HepG2 (cell line): ENCODE measurements at regions not wholly inside any gene's neighbourhood (a gene's known extent, or its start where the extent isn't known, plus 50 kb on each side); places are given as distances from the start of the nearest gene placed in this dataset.

Experiments used
- ATAC-seq: fragments of 200-7000 bp; cut with Tn5 transposase; 3 replicates; pipeline ENCODE4 v1.9.1; 2020; ENCODE audit warnings: mild to moderate bottlenecking, moderate library complexity
- BruUV-seq: library from RNA; stranded (reverse); fragments of 400-500 nt; replicated peaks from 2 replicates; lab custom pipeline; 2021; lab: Mats Ljungman, UMichigan
- CTCF ChIA-PET: fragments of 300-600 bp; formaldehyde crosslinking; extraction: SDS; loops from one replicate; lab custom pipeline; 2021; ENCODE audit warnings: low total read pairs, inconsistent platforms, low intra/inter-chr PET ratio; lab: Yijun Ruan, JAX
- POLR2A ChIA-PET: fragments of 350-600 bp; sonication (Branson Sonifier 250); formaldehyde crosslinking; loops from one replicate; lab custom pipeline; 2020; ENCODE audit warnings: antibody characterized with exemption, inconsistent platforms; lab: Yijun Ruan, JAX
- DNase-seq: peaks from one replicate; pipeline ENCODE4 v3.0.0-alpha.2; 2015; ENCODE audit warnings: low spot score
- FAIRE-seq: peaks from 3 replicates; lab custom pipeline; 2011; peaks lifted over from hg19 to GRCh38; lab: Jason Lieb, UNC
- H2AFZ ChIP-seq: one replicate; pipeline ENCODE4 v1.6.1; 2011; ENCODE audit warnings: low read length, inconsistent platforms
- H3K27ac ChIP-seq: fragments of 300-600 bp; 3 replicates; pipeline ENCODE4 v1.8.0; 2011; ENCODE audit warnings: mixed run types, mild to moderate bottlenecking, mixed read lengths, low read length, inconsistent platforms; ENCODE audit not compliant: insufficient read depth; ENCODE audit errors: extremely low read length
- H3K27me3 ChIP-seq, 2 experiments: fragments of 200-600 bp in 1 of 2; 2 replicates in 1 of 2; 3 replicates in 1 of 2; pipeline versions ENCODE4 v1.6.0 to v1.8.0; 2011; ENCODE audit warnings: low read length in 2 of 2, mild to moderate bottlenecking in 2 of 2, moderate library complexity in 2 of 2, inconsistent platforms in 1 of 2; ENCODE audit not compliant: insufficient read depth in 2 of 2, control insufficient read depth in 1 of 2
- H3K36me3 ChIP-seq, 2 experiments: fragments of 200-600 bp in 1 of 2; replicated peaks in 1 of 2; 2 replicates in 1 of 2; 3 replicates in 1 of 2; pipeline versions ENCODE4 v1.5.1 to v1.8.0; 2011; ENCODE audit warnings: low read length in 2 of 2, inconsistent platforms in 1 of 2; ENCODE audit not compliant: insufficient read depth in 2 of 2, control insufficient read depth in 1 of 2
- H3K4me1 ChIP-seq: 2 replicates; pipeline ENCODE4 v1.5.1; 2012; ENCODE audit warnings: low read length, inconsistent platforms; ENCODE audit not compliant: insufficient read depth
- H3K4me2 ChIP-seq: 2 replicates; pipeline ENCODE4 v1.6.0; 2011; ENCODE audit warnings: low read depth, low read length, inconsistent platforms
- H3K4me3 ChIP-seq, 3 experiments: fragments of 200-600 bp in 1 of 3; sonication (generic), shearing (Covaris generic) in 1 of 3; replicated peaks in 1 of 3; 2 replicates each; pipeline ENCODE4 v1.5.1; 2011 to 2016; ENCODE audit warnings: low read length in 3 of 3, inconsistent platforms in 2 of 3, low read depth in 2 of 3, mild to moderate bottlenecking in 2 of 3, control low read depth in 1 of 3, mixed read lengths in 1 of 3; ENCODE audit not compliant: insufficient read depth in 1 of 3
- H3K79me2 ChIP-seq: one replicate; pipeline ENCODE4 v1.6.1; 2011; ENCODE audit warnings: low read length, inconsistent platforms; ENCODE audit not compliant: insufficient read depth
- H3K9ac ChIP-seq: 2 replicates; pipeline ENCODE4 v1.6.0; 2011; ENCODE audit warnings: mild to moderate bottlenecking, low read depth, low read length, inconsistent platforms; ENCODE audit not compliant: insufficient read depth
- H3K9me3 ChIP-seq: 2 replicates; pipeline ENCODE4 v1.5.1; 2012; ENCODE audit warnings: mild to moderate bottlenecking, low read length
- H4K20me1 ChIP-seq: 2 replicates; pipeline ENCODE4 v1.6.0; 2011; ENCODE audit warnings: inconsistent platforms, mild to moderate bottlenecking, low read length, moderate library complexity; ENCODE audit not compliant: insufficient read depth
- ARNT ChIP-seq: fragments of 450-650 bp; IDR thresholded peaks from 2 replicates; pipeline ENCODE4 v1.6.1; 2017
- DR1 ChIP-seq: sonication (generic); formaldehyde crosslinking; IDR thresholded peaks from 2 replicates; pipeline ENCODE4 v1.8.0; 2021; ENCODE audit warnings: mild to moderate bottlenecking, missing genetic modification reagents, inconsistent platforms
- HMGXB3 ChIP-seq: sonication (generic); formaldehyde crosslinking; IDR thresholded peaks from 2 replicates; pipeline ENCODE4 v1.4.0; 2020; ENCODE audit warnings: missing genetic modification reagents, borderline replicate concordance
- IKZF1 ChIP-seq: fragments of 450-650 bp; IDR thresholded peaks from 2 replicates; pipeline ENCODE4 v1.7.1; 2016
- MAFF ChIP-seq: IDR thresholded peaks from 2 replicates; pipeline ENCODE4 v1.6.1; 2011; ENCODE audit warnings: low read depth, low read length, improper control_type of control experiment
- MEIS1 ChIP-seq: sonication (generic); formaldehyde crosslinking; IDR thresholded peaks from 2 replicates; pipeline ENCODE4 v1.9.0; 2021; ENCODE audit warnings: mild to moderate bottlenecking, missing genetic modification reagents, moderate library complexity, borderline replicate concordance
- MTA1 ChIP-seq: sonication (generic); formaldehyde crosslinking; IDR thresholded peaks from 2 replicates; pipeline ENCODE4 v1.4.0; 2020; ENCODE audit warnings: missing genetic modification reagents, mild to moderate bottlenecking, borderline replicate concordance
- MTF1 ChIP-seq: sonication (generic); formaldehyde crosslinking; IDR thresholded peaks from 2 replicates; pipeline ENCODE4 v1.5.0; 2020; ENCODE audit warnings: missing genetic modification reagents
- ZNF101 ChIP-seq: sonication (generic); formaldehyde crosslinking; IDR thresholded peaks from 2 replicates; pipeline ENCODE4 v1.4.0; 2020; ENCODE audit warnings: mild to moderate bottlenecking, low read depth, missing genetic modification reagents, borderline replicate concordance
- ZNF256 ChIP-seq: sonication (generic); formaldehyde crosslinking; conservative IDR thresholded peaks from 2 replicates; pipeline ENCODE4 v1.4.0; 2020; ENCODE audit warnings: missing genetic modification reagents
- ZNF274 ChIP-seq: sonication (generic); formaldehyde crosslinking; IDR thresholded peaks from 2 replicates; pipeline ENCODE4 v1.5.1; 2020; ENCODE audit warnings: mild to moderate bottlenecking, missing genetic modification reagents
- ZNF441 ChIP-seq: sonication (generic); formaldehyde crosslinking; IDR thresholded peaks from 2 replicates; pipeline ENCODE4 v1.7.0; 2021; ENCODE audit warnings: missing genetic modification reagents, borderline replicate concordance
- ZNF512 ChIP-seq: sonication (generic); formaldehyde crosslinking; IDR thresholded peaks from 2 replicates; pipeline ENCODE4 v1.4.0; 2020; ENCODE audit warnings: mild to moderate bottlenecking, missing genetic modification reagents
- ZNF572 ChIP-seq: sonication (generic); formaldehyde crosslinking; IDR thresholded peaks from 2 replicates; pipeline ENCODE4 v1.5.1; 2020; ENCODE audit warnings: mild to moderate bottlenecking, missing genetic modification reagents
- ZNF747 ChIP-seq: sonication (generic); formaldehyde crosslinking; IDR thresholded peaks from 2 replicates; pipeline ENCODE4 v1.8.1; 2023; ENCODE audit warnings: missing genetic modification reagents, mild to moderate bottlenecking, borderline replicate concordance
- WGBS: methylation state at CpG from one replicate; pipeline ENCODE4 v1.1.6; 2017; ENCODE audit warnings: low lambda C conversion rate; 5-methylcytosine and 5-hydroxymethylcytosine counted together
- in situ Hi-C: cut with HindIII; loops from 2 replicates; pipeline ENCODE4 v1.10.0; 2017; ENCODE audit warnings: low pct_unique_long_range_greater_than_20kb; ENCODE audit not compliant: extremely low pct_ligation_motif_present
- intact Hi-C: fragments of 100-400 bp; cut with micrococcal nuclease; formaldehyde crosslinking; loops from one replicate; pipeline ENCODE4 v1.10.0; 2022; ENCODE audit not compliant: unreplicated experiment

GRCh38 chr2:2506536-2506935 is 175.5 kb upstream of the MYT1L start:
- no peak overlapping the region for H3K27ac ChIP-seq
- no peak overlapping the region for H3K4me3 ChIP-seq
- H3K4me1 ChIP-seq, result no peaks in the 10 kb centered on the region
- intact Hi-C loops (no loop called here), in situ Hi-C loops (no loop called here)
- no TSS peak for BruUV-seq
- ATAC-seq (no peak), DNase-seq (no peak), FAIRE-seq (no peak)
- no peaks in the 10 kb centered on the region for H3K79me2 ChIP-seq
- TF ChIP-seq ZNF747 (CRISPR knock-in tag), result no peak
- TF ChIP-seq ZNF572 (CRISPR knock-in tag), result no peak
- TF ChIP-seq MAFF, result no peak
- TF ChIP-seq ZNF274 (CRISPR knock-in tag), result no peak
- TF ChIP-seq MEIS1 (CRISPR knock-in tag), result no peak
- H3K27me3 ChIP-seq, result peaks cover 0 to 3% of the 10 kb centered on the region in 2 experiments; a peak in 1 of 5 replicates
- peaks cover 7% of the 10 kb centered on the region for H3K9me3 ChIP-seq
- H3K4me2 ChIP-seq, result no peak overlapping the region
- no peaks in the 10 kb centered on the region for H3K36me3 ChIP-seq
- WGBS, result 27% methylated on average over 6 of the region's 6 CpGs
- H2AFZ ChIP-seq, result no peak overlapping the region
- ChIA-PET CTCF (no interaction called here), POLR2A (no interaction called here)
- no peaks in the 10 kb centered on the region for H4K20me1 ChIP-seq
- no peak overlapping the region for H3K9ac ChIP-seq

GRCh38 chr2:2505604-2506003 is 174.5 kb upstream of the MYT1L start:
- H3K27me3 ChIP-seq, result peaks cover 0 to 3% of the 10 kb centered on the region in 2 experiments; a peak in 1 of 5 replicates
- ATAC-seq (no peak), DNase-seq (no peak), FAIRE-seq (no peak)
- no peaks in the 10 kb centered on the region for H3K36me3 ChIP-seq
- in situ Hi-C loops (no loop called here), intact Hi-C loops (no loop called here)
- H3K27ac ChIP-seq, result no peak overlapping the region
- no TSS peak for BruUV-seq
- no peaks in the 10 kb centered on the region for H4K20me1 ChIP-seq
- H3K9ac ChIP-seq, result no peak overlapping the region
- no peak overlapping the region for H2AFZ ChIP-seq
- no peak overlapping the region for H3K4me3 ChIP-seq
- peaks cover 7% of the 10 kb centered on the region for H3K9me3 ChIP-seq
- no peaks in the 10 kb centered on the region for H3K79me2 ChIP-seq
- whole genome bisulfite sequencing, result 27% methylated on average over 4 of the region's 4 CpGs
- no peak overlapping the region for H3K4me2 ChIP-seq
- CTCF ChIA-PET, result no interaction called here
- POLR2A ChIA-PET, result no interaction called here
- H3K4me1 ChIP-seq, result no peaks in the 10 kb centered on the region
- TF ChIP-seq ZNF512 (CRISPR knock-in tag) (no peak), ZNF441 (CRISPR knock-in tag) (no peak), MTA1 (no peak), IKZF1 (no peak), HMGXB3 (no peak), ZNF256 (no peak), ZNF101 (CRISPR knock-in tag) (no peak), DR1 (CRISPR knock-in tag) (no peak), ARNT (no peak), MTF1 (CRISPR knock-in tag) (no peak)
